OCI-LY7 (cell line): ENCODE measurements at regions not wholly inside any gene's neighbourhood (a gene's known extent, or its start where the extent isn't known, plus 50 kb on each side); places are given as distances from the start of the nearest gene placed in this dataset.

Experiments
- BruUV-seq: library from RNA; stranded (reverse); fragments of 400-500 nt; replicated peaks from 2 replicates; lab custom pipeline; 2021; lab: Mats Ljungman, UMichigan
- CTCF ChIA-PET: fragments of 300-600 bp; sonication (Branson Sonifier 250); formaldehyde crosslinking; loops from one replicate; lab custom pipeline; 2022; ENCODE audit warnings: antibody characterized with exemption; ENCODE audit not compliant: unreplicated experiment; lab: Charles Lee
- POLR2A ChIA-PET: fragments of 300-600 bp; sonication (Branson Sonifier 250); formaldehyde crosslinking; loops from one replicate; lab custom pipeline; 2022; ENCODE audit warnings: antibody characterized with exemption; lab: Charles Lee
- DNase-seq: peaks from one replicate; pipeline ENCODE4 v3.0.0-alpha.2; 2015; ENCODE audit warnings: low spot score
- H2AFZ ChIP-seq: fragments of 200-600 bp; sonication (generic), shearing (Covaris generic); 2 replicates; pipeline ENCODE4 v1.6.1; 2014; ENCODE audit warnings: mild to moderate bottlenecking, antibody characterized with exemption, low read length, moderate library complexity
- H3K27ac ChIP-seq: fragments of 200-600 bp; sonication (generic); 2 replicates; pipeline ENCODE4 v1.5.1; 2014; ENCODE audit warnings: mixed run types, low read depth, mild to moderate bottlenecking, moderate library complexity, low read length, inconsistent platforms; ENCODE audit not compliant: poor library complexity, severe bottlenecking
- H3K36me3 ChIP-seq: fragments of 200-600 bp; sonication (generic); 2 replicates; pipeline ENCODE4 v1.6.1; 2014; ENCODE audit warnings: mild to moderate bottlenecking, antibody characterized with exemption, low read length, moderate library complexity, mixed read lengths; ENCODE audit not compliant: insufficient read depth
- H3K4me1 ChIP-seq: fragments of 200-600 bp; sonication (generic); 2 replicates; pipeline ENCODE4 v1.5.1; 2014; ENCODE audit warnings: mild to moderate bottlenecking, low read length; ENCODE audit not compliant: insufficient read depth, poor library complexity, severe bottlenecking
- H3K4me2 ChIP-seq: fragments of 200-600 bp; sonication (generic); 2 replicates; pipeline ENCODE4 v1.6.1; 2014; ENCODE audit warnings: mild to moderate bottlenecking, low read length
- H3K4me3 ChIP-seq: fragments of 200-600 bp; sonication (generic); 2 replicates; pipeline ENCODE4 v1.5.1; 2014; ENCODE audit warnings: mild to moderate bottlenecking, low read depth, low read length; ENCODE audit not compliant: poor library complexity, severe bottlenecking
- H3K79me2 ChIP-seq: fragments of 200-600 bp; sonication (generic); 2 replicates; pipeline ENCODE4 v1.6.1; 2016; ENCODE audit warnings: low read depth, mild to moderate bottlenecking, low read length, moderate library complexity, mixed read lengths; ENCODE audit not compliant: insufficient read depth
- H3K9me2 ChIP-seq: fragments of 200-600 bp; sonication (generic); 2 replicates; pipeline ENCODE4 v1.6.1; 2016; ENCODE audit warnings: mild to moderate bottlenecking, low read length, mixed read lengths; ENCODE audit not compliant: insufficient read depth
- H3K9me3 ChIP-seq: fragments of 200-600 bp; sonication (generic); 2 replicates; pipeline ENCODE4 v1.6.1; 2014; ENCODE audit warnings: mild to moderate bottlenecking, mixed run types, low read length, mixed read lengths
- H4K20me1 ChIP-seq: fragments of 200-600 bp; sonication (generic); 2 replicates; pipeline ENCODE4 v1.6.1; 2014; ENCODE audit warnings: mild to moderate bottlenecking, antibody characterized with exemption, low read length, moderate library complexity, mixed read lengths; ENCODE audit not compliant: insufficient read depth
- EZH2phosphoT487 ChIP-seq: fragments of 200-600 bp; sonication (generic); IDR thresholded peaks from 2 replicates; pipeline ENCODE4 v1.6.1; 2018; ENCODE audit warnings: low read depth, borderline replicate concordance, mild to moderate bottlenecking, mixed run types, antibody characterized with exemption, low read length, moderate library complexity, mixed read lengths
- intact Hi-C: fragments of 100-400 bp; cut with micrococcal nuclease; formaldehyde crosslinking; loops from one replicate; pipeline ENCODE4 v1.10.0; 2022; ENCODE audit not compliant: unreplicated experiment
- TF ChIP-seq, protein P1 (sequence below): fragments of 200-600 bp; sonication (generic); conservative IDR thresholded peaks from 2 replicates; pipeline ENCODE4 v1.5.1; 2014; ENCODE audit warnings: mild to moderate bottlenecking, antibody characterized with exemption, low read length, moderate library complexity, mixed read lengths

DNA sequence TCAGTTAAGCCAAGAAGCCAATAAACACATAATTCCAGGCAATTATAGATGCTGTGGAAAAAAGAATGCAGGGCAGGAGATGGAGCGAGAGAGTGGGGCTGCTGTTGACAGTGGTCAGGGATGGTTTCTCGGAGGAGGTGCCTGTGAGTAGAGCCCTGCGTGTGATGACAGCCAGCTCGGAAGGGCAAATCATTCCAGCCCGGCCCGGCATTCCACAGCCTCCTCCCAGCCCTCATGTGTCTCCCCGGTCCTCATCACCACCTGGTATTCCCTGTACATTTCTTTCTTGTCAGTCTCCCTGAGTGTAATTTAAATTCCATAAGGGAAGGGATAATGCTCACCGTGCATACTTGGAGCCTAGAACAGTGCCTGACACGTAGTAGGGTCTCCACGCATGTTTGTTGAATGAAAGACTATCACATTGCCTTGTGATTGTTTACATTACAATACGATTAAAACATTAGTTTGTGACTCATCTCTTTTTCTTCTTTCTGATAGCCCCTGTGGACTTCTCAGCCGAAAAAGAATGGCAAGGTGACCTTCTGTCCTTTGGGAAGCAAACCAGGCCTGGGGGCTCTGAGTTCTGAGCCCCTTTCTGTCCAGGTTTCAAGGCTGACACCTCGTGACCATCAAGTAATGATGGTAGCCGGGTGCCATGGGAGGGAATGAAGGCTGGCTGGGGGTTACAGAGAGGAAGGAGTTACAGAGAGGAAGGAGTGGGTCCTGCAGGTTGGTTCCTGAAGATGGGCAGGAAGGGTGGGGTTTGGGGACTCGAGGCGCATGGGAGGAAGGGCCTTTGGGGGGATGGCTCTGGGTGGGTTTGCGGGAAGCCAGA lies 379.5 kb upstream of the SULF2 start:
- Histone ChIP-seq H2AFZ (no peak overlapping the region), H3K9me3 (no peaks in the 10 kb centered on the region), H3K4me1 (no peaks in the 10 kb centered on the region), H3K9me2 (no peaks in the 10 kb centered on the region), H3K27ac (no peak overlapping the region), H4K20me1 (no peaks in the 10 kb centered on the region), H3K4me2 (no peak overlapping the region), H3K4me3 (no peak overlapping the region), H3K36me3 (no peaks in the 10 kb centered on the region), H3K79me2 (no peaks in the 10 kb centered on the region)
- no TSS peak for BruUV-seq
- CTCF ChIA-PET, result no interaction called here
- TF ChIP-seq, protein P1, sequence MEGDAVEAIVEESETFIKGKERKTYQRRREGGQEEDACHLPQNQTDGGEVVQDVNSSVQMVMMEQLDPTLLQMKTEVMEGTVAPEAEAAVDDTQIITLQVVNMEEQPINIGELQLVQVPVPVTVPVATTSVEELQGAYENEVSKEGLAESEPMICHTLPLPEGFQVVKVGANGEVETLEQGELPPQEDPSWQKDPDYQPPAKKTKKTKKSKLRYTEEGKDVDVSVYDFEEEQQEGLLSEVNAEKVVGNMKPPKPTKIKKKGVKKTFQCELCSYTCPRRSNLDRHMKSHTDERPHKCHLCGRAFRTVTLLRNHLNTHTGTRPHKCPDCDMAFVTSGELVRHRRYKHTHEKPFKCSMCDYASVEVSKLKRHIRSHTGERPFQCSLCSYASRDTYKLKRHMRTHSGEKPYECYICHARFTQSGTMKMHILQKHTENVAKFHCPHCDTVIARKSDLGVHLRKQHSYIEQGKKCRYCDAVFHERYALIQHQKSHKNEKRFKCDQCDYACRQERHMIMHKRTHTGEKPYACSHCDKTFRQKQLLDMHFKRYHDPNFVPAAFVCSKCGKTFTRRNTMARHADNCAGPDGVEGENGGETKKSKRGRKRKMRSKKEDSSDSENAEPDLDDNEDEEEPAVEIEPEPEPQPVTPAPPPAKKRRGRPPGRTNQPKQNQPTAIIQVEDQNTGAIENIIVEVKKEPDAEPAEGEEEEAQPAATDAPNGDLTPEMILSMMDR, result no peak
- no peak for TF ChIP-seq EZH2phosphoT487
- intact Hi-C loops, result no loop called here
- POLR2A ChIA-PET, result no interaction called here
- no peak for DNase-seq

DNA sequence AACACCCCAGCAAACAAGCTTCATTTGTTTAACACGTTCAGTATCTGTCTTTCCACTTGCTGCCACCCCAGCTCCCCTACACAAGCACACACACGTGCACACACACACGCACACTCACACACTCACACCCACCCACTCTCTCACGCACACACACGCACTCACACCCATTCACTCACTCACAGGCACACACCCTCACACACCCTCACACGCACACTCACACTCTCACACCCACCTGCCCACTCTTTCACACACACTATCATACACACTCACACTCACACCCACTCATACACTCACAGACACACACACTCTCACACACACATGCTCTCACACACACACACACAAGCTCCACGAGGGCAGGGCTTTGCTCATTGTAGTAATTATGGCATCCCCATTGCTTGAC lies 378.8 kb upstream of the SULF2 start:
- BruUV-seq, result no TSS peak
- Histone ChIP-seq H3K4me2 (no peak overlapping the region), H3K4me3 (no peak overlapping the region), H3K9me2 (no peaks in the 10 kb centered on the region), H3K9me3 (no peaks in the 10 kb centered on the region), H3K4me1 (no peaks in the 10 kb centered on the region), H2AFZ (no peak overlapping the region), H3K36me3 (no peaks in the 10 kb centered on the region), H3K79me2 (no peaks in the 10 kb centered on the region), H4K20me1 (no peaks in the 10 kb centered on the region), H3K27ac (no peak overlapping the region)
- no peak for DNase-seq
- CTCF ChIA-PET, result no interaction called here
- intact Hi-C loops, result no loop called here
- no peak for TF ChIP-seq EZH2phosphoT487
- TF ChIP-seq, protein P1, result no peak
- POLR2A ChIA-PET, result no interaction called here

DNA sequence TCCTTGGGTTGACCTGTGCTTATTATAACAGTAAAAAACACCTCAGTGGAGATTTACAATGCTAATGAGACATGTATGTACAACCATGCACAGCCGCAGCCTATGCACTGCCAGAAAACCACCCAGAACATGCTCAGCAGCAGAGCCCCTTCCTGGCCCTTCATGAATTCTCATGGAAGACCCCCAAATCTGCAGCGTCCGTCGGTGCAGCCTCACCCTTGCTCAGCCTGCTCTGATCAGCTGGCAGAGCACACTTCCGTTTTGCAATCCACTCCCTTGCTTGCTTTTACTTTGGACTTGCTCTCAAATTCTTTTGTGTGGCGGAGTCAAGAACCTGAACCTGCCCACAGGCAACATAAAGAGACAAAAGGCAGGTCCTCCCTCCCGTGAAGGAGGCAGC lies 378.2 kb upstream of the SULF2 start:
- BruUV-seq, result no TSS peak

More for the DNA sequence above, 378.2 kb upstream of the SULF2 start:
- Histone ChIP-seq H3K27ac (no peak overlapping the region), H3K4me1 (no peaks in the 10 kb centered on the region), H3K9me3 (no peaks in the 10 kb centered on the region), H3K4me3 (no peak overlapping the region), H4K20me1 (no peaks in the 10 kb centered on the region), H3K79me2 (no peaks in the 10 kb centered on the region), H3K36me3 (no peaks in the 10 kb centered on the region), H2AFZ (no peak overlapping the region), H3K9me2 (no peaks in the 10 kb centered on the region), H3K4me2 (no peak overlapping the region)
- no peak for DNase-seq
- intact Hi-C loops, result no loop called here
- TF ChIP-seq, protein P1, result no peak
- TF ChIP-seq EZH2phosphoT487, result no peak
- ChIA-PET CTCF (no interaction called here), POLR2A (no interaction called here)
